GM12865 (cell line): ENCODE measurements at regions not wholly inside any gene's neighbourhood (a gene's known extent, or its start where the extent isn't known, plus 50 kb on each side); places are given as distances from the start of the nearest gene placed in this dataset.

ENCODE experiments used
- DNase-seq: peaks from one replicate; pipeline ENCODE4 v3.0.0; 2010; ENCODE audit warnings: low read depth
- H3K4me3 ChIP-seq: 2 replicates; pipeline ENCODE4 v1.5.1; 2011; ENCODE audit warnings: mild to moderate bottlenecking, low read depth, low read length, control low read depth
- TF ChIP-seq, protein P1 (sequence below): IDR thresholded peaks from 2 replicates; pipeline ENCODE4 v1.5.1; 2011; ENCODE audit warnings: low read length, control low read depth, low read depth, inconsistent platforms; ENCODE audit not compliant: insufficient read depth; ENCODE audit errors: missing control alignments

DNA sequence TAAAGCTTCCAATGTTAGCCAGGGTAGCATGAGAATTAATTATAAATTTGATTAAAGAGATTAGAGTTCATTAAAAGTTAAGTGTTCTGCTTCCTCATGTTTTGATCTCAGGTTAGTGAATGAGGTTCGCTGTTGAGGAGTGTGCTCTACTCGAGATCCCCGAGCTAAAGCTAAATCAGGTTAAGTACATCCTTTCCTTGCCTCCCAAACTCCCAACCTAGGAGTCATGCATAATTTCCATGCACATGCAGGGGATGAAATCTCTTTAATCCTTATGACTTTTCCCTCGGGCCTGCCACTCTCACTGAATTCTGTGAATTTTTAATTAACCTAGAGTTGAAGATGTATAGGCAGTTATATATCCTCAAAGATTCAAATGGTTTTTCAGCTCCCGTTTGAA is 156.1 kb upstream of the NCK2 start:
- no peak overlapping the region for H3K4me3 ChIP-seq
- TF ChIP-seq, protein P1, sequence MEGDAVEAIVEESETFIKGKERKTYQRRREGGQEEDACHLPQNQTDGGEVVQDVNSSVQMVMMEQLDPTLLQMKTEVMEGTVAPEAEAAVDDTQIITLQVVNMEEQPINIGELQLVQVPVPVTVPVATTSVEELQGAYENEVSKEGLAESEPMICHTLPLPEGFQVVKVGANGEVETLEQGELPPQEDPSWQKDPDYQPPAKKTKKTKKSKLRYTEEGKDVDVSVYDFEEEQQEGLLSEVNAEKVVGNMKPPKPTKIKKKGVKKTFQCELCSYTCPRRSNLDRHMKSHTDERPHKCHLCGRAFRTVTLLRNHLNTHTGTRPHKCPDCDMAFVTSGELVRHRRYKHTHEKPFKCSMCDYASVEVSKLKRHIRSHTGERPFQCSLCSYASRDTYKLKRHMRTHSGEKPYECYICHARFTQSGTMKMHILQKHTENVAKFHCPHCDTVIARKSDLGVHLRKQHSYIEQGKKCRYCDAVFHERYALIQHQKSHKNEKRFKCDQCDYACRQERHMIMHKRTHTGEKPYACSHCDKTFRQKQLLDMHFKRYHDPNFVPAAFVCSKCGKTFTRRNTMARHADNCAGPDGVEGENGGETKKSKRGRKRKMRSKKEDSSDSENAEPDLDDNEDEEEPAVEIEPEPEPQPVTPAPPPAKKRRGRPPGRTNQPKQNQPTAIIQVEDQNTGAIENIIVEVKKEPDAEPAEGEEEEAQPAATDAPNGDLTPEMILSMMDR: no peak
- no peak for DNase-seq

DNA sequence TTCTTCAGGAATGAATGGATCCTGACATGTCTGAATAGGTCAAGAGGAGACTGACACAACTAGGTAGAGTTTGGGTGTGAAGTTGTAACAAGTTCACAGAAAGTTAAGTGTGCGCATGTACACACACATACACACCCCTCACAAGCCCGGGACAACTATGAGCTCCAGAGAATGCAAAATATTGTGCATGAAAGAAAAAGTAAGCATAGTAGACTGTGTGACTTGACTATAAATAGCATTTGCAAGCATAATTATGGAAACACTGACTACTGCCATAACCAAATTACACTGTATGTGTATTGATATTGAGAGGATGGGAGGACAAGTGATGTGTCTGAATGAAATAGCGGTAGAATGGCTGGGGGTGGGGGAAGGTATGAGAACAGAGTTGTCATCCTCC is 157.1 kb upstream of the NCK2 start:
- TF ChIP-seq, protein P1: no peak
- DNase-seq: no peak
- no peak overlapping the region for H3K4me3 ChIP-seq

DNA sequence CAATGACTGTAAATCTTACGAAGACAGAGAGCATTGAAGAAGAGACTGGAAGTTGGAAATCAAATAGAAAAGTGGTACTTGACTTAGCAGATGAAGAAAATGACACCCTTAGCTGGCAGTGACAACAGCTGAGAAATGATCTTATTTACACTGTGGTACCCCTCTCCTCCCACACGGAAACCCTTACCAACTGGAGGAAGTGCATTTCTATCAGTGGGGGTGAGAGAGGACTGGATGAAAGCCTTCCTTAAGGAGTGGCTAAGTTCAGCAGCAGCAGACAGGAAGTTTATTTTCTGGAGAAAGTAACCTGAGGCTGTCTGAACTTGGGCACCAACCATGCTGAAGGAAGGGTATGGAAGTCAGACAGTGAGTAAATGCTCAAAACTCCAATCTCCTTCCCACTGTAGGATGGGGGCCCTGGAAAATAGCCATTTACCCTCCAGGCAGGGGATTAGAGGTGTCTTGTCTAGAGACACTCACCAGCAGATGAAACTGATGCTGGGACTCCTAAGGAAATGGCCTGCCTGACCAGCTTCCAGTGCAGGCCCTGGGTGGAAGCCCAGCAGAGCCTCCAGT is 160.2 kb upstream of the NCK2 start:
- TF ChIP-seq, protein P1: no peak
- DNase-seq: no peak
- H3K4me3 ChIP-seq: no peak overlapping the region

DNA sequence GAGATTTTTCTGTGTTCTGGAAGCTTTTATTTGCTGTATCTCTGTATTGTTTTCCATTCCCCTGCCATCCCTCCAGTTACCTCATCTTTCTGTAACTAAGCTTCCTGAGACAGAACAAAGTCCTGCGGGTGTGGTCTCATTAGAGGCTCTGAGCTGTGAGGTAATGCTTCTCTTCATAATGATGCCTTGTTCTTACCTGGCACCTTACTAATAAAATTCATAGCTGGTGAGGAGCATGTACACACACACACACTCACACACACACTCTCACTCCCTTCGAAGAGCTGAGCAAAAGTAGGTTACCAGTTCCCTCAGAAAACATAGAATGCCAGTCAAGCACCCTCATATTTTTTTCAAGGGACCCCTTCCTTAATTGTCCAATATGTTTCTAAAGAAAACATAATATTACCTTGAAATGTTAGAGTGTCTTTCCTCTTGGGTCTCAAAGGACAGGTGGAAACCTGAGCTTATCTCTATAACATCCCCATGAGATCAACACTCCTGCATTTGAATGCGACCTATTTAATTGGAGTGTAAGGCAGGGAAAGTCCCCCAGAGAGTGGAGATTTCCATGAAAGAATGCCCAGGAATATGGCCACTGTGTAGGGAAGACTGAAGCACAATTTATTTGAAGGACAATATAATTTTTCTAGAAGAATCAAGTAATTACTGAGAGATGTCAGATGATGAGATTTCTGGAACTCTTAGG is 161.6 kb upstream of the NCK2 start:
- H3K4me3 ChIP-seq: no peak overlapping the region
- TF ChIP-seq, protein P1: no peak
- no peak for DNase-seq

DNA sequence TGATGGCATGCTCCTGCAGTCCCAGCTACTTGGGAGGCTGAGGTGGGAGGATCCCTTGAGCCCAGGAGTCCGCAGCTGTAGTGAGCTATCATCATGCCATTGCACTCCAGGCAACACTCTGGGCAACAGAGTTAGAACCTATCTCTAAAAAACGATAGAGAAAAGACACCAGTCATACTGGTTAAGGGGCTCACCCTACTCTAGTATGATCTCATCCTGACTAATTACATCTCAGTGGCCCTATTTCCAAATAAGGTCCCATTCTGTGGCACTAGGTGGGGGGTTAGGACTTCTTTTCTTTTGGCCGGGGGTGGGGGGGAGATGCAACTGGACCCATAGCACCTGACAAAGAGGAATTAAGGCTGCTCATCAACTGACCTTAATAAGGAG is 163.2 kb upstream of the NCK2 start:
- no peak overlapping the region for H3K4me3 ChIP-seq
- no peak for DNase-seq
- TF ChIP-seq, protein P1: no peak

DNA sequence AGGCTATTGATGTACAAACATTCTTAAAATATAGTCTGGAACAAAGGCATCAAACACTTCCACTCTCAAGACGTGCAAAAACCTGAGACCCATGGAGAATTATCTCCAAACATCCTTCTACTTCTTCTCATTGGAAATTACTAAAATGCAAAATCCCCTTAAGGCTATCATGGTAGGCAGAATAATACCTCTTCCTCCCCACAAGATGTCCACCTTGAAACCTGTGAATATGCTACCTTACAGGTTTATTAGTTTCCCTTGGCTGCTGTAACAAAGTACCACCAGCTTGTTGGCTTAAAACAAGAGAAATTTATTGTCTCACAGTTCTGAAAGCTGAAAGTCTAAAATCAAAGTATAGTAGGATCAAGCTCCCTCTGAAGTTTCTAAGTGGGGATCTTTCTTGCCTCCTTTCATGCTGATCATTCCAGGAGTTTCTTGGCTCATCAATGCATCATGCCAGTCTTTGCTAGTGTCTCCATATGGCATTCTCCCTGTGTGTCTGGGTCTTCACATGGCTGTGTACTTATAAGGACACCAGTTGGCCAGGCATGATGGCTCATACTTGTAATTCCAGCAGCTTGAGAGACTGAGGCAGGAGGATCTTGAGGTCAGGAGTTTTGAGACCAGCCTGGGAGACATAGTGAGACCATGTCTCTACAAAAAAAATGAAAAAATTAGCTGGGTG is 163.7 kb upstream of the NCK2 start:
- no peak overlapping the region for H3K4me3 ChIP-seq
- no peak for DNase-seq
- TF ChIP-seq, protein P1: no peak
